NCI-H2081 (cell line): ENCODE measurements at regions not wholly inside any gene's neighbourhood (a gene's known extent, or its start where the extent isn't known, plus 50 kb on each side); places are given as distances from the start of the nearest gene placed in this dataset.

Experiments used
- DNase-seq, 2 experiments: peaks; one replicate each; lab custom pipeline; 2025; lab: John Stamatoyannopoulos, UW

GRCh38 chr1:188295157-188295556 lies 1466.4 kb downstream of the PLA2G4A start:
- DNase-seq, result no peak

DNA sequence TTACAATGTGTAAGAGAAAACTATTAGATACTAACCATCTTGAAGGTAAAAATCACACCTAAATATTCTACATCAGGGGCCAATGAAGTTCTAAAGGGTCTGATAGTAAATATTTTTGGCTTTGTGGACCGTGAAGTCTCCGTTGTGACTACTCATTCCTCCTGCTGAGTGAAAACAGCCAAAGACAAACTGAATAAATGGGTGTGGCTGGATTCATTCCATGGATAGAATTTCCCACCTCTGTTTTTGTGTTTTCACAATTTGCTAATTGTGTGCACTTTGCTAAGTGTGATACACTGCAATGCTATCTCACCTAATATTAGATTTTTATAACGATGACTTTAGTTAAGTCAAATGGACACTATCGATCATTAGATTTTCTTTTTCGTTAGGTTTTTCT lies 1474.0 kb downstream of the PLA2G4A start:
- no peak for DNase-seq

- no peak for DNase-seq
Observed at GRCh38 chr1:188314557-188315137, 1485.9 kb downstream of the PLA2G4A start.

GRCh38 chr1:188317894-188318293 lies 1489.1 kb downstream of the PLA2G4A start:
- no peak for DNase-seq

GRCh38 chr1:188325211-188325610 lies 1496.5 kb downstream of the PLA2G4A start:
- DNase-seq, result no peak

- no peak for DNase-seq
Observed at GRCh38 chr1:188343914-188344313, 1515.2 kb downstream of the PLA2G4A start.

GRCh38 chr1:188350104-188350503 lies 1521.4 kb downstream of the PLA2G4A start:
- no peak for DNase-seq

DNA sequence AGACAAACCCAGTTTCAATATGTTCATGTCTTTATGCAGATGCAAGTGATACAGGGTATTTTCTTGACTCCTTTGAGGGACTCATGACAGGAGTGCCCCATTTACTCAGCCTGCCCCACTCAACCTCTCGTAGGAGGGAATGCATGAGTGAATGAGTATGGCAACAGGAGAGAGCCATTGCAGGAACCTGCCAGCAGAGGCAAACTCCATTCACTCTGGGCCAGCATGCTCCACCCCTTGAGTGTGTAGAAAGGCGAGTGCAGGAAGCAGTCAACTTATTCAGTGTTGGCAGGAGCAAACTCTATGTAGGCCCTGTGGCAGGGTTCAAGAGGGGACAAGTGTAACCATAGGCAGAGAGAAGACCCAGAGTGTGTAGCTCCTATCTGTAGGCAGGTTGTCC lies 1526.3 kb downstream of the PLA2G4A start:
- no peak for DNase-seq

- DNase-seq, result no peak
Observed at GRCh38 chr1:188355847-188356246, 1527.1 kb downstream of the PLA2G4A start.

GRCh38 chr1:188359315-188359714 lies 1530.6 kb downstream of the PLA2G4A start:
- DNase-seq, result no peak

DNA sequence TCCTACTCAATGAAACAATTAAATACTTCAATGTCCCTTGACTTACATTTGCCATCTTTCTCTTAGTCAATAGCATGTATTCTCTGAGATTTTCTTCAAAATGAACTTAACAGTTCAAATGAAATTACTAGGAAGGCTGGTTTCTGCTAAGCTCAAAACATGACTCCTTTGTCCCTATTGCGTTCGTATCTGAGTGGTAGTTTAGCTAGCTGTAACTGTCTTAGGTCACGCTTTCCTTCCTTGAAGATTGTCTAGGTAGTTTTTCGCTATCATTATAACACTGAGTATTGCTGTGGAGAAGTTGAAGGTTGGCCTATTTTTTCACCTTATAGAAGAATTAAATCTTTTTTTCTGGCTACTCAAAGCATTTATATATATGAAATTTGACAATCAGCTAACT lies 1535.2 kb downstream of the PLA2G4A start:
- no peak for DNase-seq

- no peak for DNase-seq
Observed at GRCh38 chr1:188364927-188365449, 1536.2 kb downstream of the PLA2G4A start.

- DNase-seq, result no peak
Observed at GRCh38 chr1:188365874-188366273, 1537.1 kb downstream of the PLA2G4A start.

GRCh38 chr1:188367661-188368060 lies 1538.9 kb downstream of the PLA2G4A start:
- no peak for DNase-seq

DNA sequence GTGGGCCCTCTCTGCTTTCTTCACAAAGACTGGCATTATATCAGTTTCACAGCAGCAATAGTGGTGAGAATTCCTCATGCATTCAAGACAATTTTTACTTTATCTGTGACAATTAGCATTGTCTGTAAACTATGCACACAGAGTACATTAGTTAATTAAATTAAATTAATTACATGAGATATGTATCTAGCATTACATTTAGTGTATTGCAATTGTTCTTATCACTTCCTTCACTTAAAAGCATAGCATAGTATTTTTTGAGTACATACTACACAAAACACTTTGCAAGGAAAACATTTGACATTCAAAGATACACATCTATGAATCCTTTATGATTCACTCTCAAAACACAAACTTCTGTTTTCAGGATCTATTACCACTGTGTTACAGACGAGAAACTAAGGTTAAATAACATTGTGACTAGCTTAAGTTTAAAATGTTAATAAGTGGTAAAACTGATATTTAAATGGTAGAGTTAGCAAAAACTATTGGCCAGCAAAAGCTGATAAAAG lies 1542.6 kb downstream of the PLA2G4A start:
- no peak for DNase-seq

DNA sequence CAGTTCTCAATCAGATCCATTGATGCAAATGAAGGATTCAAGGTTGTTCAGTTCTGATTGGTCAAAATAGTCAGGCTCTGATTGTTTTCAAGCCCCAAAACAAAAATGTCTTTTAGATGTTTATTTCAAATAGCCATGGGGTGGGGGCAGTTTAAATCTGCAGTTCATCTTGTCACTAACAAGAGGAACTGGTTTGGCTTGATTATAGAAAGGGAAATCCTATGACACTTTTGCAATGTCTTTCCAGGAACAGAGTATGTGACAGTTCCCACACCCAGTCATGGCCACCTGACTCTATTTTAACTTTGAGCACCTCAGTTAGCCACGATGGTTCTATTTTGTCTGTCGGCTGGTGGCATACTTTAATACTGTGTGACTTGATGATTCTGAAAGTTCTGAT lies 1544.1 kb downstream of the PLA2G4A start:
- DNase-seq, result no peak

DNA sequence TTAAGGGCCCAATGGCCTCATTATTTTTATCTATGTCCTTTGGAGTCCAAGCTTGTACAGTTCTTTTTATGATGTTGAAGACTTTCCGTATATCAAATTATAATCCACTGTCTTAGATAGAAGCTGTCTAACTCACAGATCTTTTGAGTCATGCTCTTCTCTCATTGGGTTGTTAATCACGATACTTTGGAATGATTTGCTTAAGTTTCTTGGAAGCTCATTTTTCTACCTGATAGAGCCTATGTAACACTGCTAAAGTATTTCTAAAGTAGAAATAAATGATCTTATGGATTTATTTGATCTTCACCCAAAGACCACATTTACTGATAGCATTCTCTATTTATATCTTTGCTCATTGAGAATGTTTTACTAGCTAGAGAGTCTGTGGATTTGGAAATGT lies 1554.1 kb downstream of the PLA2G4A start:
- no peak for DNase-seq

DNA sequence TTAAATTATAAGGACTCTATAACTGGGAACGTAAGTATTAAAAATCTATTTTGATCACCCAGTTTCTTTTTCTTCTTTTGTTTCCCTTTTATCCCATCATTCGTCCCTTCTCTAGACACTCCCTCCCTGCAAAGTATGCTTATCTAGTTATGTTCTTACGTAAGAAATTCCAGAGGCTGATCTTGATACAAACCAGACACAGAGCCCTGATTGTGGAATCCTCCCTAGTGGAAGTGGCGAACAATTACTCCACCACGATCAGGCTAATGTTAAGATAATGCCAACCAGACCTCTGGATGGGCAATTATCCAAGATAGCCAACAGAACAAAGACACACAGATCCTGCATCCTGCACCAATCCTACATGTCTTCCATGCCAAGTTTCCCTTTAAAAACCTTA lies 1557.4 kb downstream of the PLA2G4A start:
- DNase-seq, result no peak

DNA sequence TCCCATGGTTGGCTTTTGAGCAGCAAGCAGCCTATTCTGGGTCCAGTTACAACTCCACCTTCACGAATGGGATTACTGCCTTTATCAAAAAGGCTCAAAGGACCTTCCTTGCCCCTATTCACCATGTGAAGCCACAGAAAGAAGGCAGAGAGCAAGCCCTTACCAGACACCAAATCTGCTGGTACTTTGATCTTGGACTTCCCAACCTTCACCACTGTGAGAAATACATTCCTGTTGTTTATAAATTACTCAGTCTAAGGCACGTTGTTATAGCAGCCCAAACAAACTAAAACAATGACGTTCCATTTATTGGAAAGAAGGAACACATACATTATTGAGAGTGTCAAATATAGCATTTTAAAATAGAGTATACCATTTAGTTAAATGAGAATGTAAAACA lies 1557.9 kb downstream of the PLA2G4A start:
- no peak for DNase-seq

DNA sequence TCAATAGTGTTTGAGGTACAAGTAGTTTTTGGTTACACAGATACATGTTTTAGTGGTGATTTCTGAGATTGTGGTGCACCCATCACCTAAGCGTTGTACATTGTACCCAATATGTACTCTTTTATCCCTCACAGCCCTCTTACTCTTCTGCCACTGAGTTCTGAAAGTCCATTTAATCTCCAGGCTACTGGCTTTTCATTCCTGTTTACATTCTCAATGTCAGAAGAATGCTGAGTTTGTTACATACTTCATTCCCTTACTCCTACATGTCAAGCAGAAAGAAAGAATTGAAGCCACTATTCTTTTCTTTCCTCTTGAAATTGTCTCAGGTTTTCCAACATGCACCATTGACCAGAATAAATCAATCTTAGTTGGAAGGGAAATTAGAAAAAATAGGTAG lies 1565.9 kb downstream of the PLA2G4A start:
- no peak for DNase-seq

GRCh38 chr1:188397521-188397920 lies 1568.8 kb downstream of the PLA2G4A start:
- DNase-seq, result no peak

- DNase-seq, result no peak
Observed at GRCh38 chr1:188402986-188403385, 1574.2 kb downstream of the PLA2G4A start.

GRCh38 chr1:188406636-188407035 lies 1577.9 kb downstream of the PLA2G4A start:
- DNase-seq, result no peak

DNA sequence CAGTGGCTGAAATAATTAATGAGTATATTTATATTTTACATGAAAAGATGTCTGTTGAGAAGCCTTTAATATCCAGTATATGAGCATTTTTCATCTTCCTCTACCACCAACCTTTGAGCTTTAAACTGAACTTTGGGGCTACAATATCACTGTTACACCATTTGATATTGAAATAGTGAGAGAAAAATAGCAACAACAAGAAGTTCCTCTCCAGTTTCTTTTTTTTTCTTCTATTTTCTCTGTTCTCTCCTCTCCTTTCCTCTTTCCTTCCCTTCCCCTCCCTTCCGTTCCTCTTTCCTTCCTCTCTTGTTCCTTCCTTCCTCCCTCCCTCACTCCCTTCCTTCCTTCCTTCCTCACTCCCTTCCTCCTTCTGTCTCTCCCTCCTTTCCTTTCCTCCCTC lies 1591.4 kb downstream of the PLA2G4A start:
- DNase-seq, result no peak
